ENCODE measurements at regions not wholly inside any gene's neighbourhood (a gene's known extent, or its start where the extent isn't known, plus 50 kb on each side); places are given as distances from the start of the nearest gene placed in this dataset.

DNA sequence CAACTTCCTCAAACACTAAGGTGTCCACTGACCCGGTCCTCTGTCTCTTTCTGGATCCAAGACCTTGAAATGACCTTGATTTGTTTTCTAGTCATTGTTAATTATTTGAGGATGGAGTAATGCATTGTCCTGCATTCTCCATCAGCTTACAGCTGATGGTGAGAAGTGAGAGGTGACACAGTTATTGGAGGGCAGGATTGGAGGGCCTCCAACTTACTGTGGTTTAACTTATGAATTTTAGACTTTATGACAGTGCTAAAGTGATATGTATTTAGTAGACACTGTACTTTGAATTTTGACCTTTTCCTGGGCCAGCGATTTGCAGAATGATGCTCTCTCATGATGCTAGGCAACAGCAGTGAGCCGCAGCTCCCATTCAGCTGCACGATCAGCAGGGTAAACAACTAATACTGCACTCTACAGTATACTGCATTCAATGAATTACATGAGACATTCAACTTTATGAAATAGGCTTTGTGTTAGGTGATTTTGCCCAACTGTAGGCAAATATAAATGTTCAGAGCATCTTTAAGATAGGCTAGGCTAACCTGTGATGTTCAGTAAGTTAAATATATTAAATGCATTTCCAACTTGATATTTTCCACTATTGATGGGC, 200.0 kb upstream of the MEX3C start:
- no peak overlapping the region for H3K27ac ChIP-seq (ENCODE audit: low read depth, low read length)
- H3K36me3 Mint-ChIP-seq (ENCODE audit: low read depth), result no peaks in the 10 kb centered on the region
- peaks cover 7% of the 10 kb centered on the region for H3K4me1 Mint-ChIP-seq
- peaks cover 2% of the 10 kb centered on the region for H3K9me3 Mint-ChIP-seq
- H3K4me3 ChIP-seq (ENCODE audit: low read length), result no peak overlapping the region
- no peaks in the 10 kb centered on the region for H3K9me3 ChIP-seq (ENCODE audit: control insufficient read depth, low read length)
- no peak overlapping the region for H3K9ac ChIP-seq (ENCODE audit: extremely low read depth, low read length, poor library complexity, severe bottlenecking)
- DNase-seq, result no peak
- no peaks in the 10 kb centered on the region for H3K27me3 ChIP-seq (ENCODE audit: control insufficient read depth, insufficient read depth, low read length, poor library complexity, severe bottlenecking)
- TF ChIP-seq CTCF (conservative IDR thresholded peaks at IDR 0.05), result no peak
- no peak overlapping the region for H3K27ac Mint-ChIP-seq
- no peaks in the 10 kb centered on the region for H3K36me3 ChIP-seq (ENCODE audit: control insufficient read depth, insufficient read depth, low read length)
- H3K4me1 ChIP-seq (ENCODE audit: control insufficient read depth, insufficient read depth, low read length), result no peaks in the 10 kb centered on the region
- H3K27me3 Mint-ChIP-seq (ENCODE audit: insufficient read depth), result no peaks in the 10 kb centered on the region
- H3K4me3 Mint-ChIP-seq, result no peak overlapping the region
- 92 to 93% methylated on average over 2 to 4 of the region's 4 CpGs for WGBS, 2 experiments (ENCODE audit: insufficient coverage in 1 of 2, insufficient read length in 1 of 2)

GRCh38 chr18:51398104-51398503, 200.6 kb upstream of the MEX3C start:
- no peak for TF ChIP-seq CTCF (conservative IDR thresholded peaks at IDR 0.05)
- no peak for DNase-seq
- Mint-ChIP-seq H3K27me3 (ENCODE audit: insufficient read depth) (no peaks in the 10 kb centered on the region), H3K4me1 (peaks cover 12% of the 10 kb centered on the region), H3K4me3 (no peak overlapping the region), H3K9me3 (peaks cover 2% of the 10 kb centered on the region), H3K36me3 (ENCODE audit: low read depth) (no peaks in the 10 kb centered on the region), H3K27ac (no peak overlapping the region)
- H3K27ac ChIP-seq (ENCODE audit: low read depth, low read length), result no peak overlapping the region
- H3K9me3 ChIP-seq (ENCODE audit: control insufficient read depth, low read length), result no peaks in the 10 kb centered on the region
- H3K4me3 ChIP-seq (ENCODE audit: low read length), result no peak overlapping the region
- no peaks in the 10 kb centered on the region for H3K36me3 ChIP-seq (ENCODE audit: control insufficient read depth, insufficient read depth, low read length)
- H3K27me3 ChIP-seq (ENCODE audit: control insufficient read depth, insufficient read depth, low read length, poor library complexity, severe bottlenecking), result no peaks in the 10 kb centered on the region
- WGBS, 2 experiments (ENCODE audit: insufficient coverage in 1 of 2, insufficient read length in 1 of 2), result 96 to 100% methylated on average over 1 of the region's 1 CpG
- no peaks in the 10 kb centered on the region for H3K4me1 ChIP-seq (ENCODE audit: control insufficient read depth, insufficient read depth, low read length)
- no peak overlapping the region for H3K9ac ChIP-seq (ENCODE audit: extremely low read depth, low read length, poor library complexity, severe bottlenecking)

GRCh38 chr18:51399491-51400122, 202.1 kb upstream of the MEX3C start:
- WGBS, 2 experiments (ENCODE audit: insufficient coverage in 1 of 2, insufficient read length in 1 of 2), result 95 to 100% methylated on average over 10 to 11 of the region's 11 CpGs
- Mint-ChIP-seq H3K27me3 (ENCODE audit: insufficient read depth) (no peaks in the 10 kb centered on the region), H3K27ac (no peak overlapping the region), H3K4me1 (peaks cover 21% of the 10 kb centered on the region), H3K36me3 (ENCODE audit: low read depth) (no peaks in the 10 kb centered on the region), H3K4me3 (no peak overlapping the region), H3K9me3 (no peaks in the 10 kb centered on the region)
- Histone ChIP-seq H3K9ac (ENCODE audit: extremely low read depth, low read length, poor library complexity, severe bottlenecking) (no peak overlapping the region), H3K4me1 (ENCODE audit: control insufficient read depth, insufficient read depth, low read length) (no peaks in the 10 kb centered on the region), H3K36me3 (ENCODE audit: control insufficient read depth, insufficient read depth, low read length) (no peaks in the 10 kb centered on the region), H3K27ac (ENCODE audit: low read depth, low read length) (no peak overlapping the region), H3K9me3 (ENCODE audit: control insufficient read depth, low read length) (no peaks in the 10 kb centered on the region), H3K4me3 (ENCODE audit: low read length) (no peak overlapping the region), H3K27me3 (ENCODE audit: control insufficient read depth, insufficient read depth, low read length, poor library complexity, severe bottlenecking) (no peaks in the 10 kb centered on the region)
- no peak for TF ChIP-seq CTCF (conservative IDR thresholded peaks at IDR 0.05)
- DNase-seq, result no peak
